Neuronal stem cell (in vitro differentiated cells): ENCODE measurements at regions not wholly inside any gene's neighbourhood (a gene's known extent, or its start where the extent isn't known, plus 50 kb on each side); places are given as distances from the start of the nearest gene placed in this dataset.

Experiments
- DNase-seq: peaks from one replicate; pipeline ENCODE4 v3.0.0-alpha.2; 2013; ENCODE audit warnings: low spot score
- H2AFZ ChIP-seq: one replicate; pipeline ENCODE4 v1.6.1; 2013; ENCODE audit warnings: mild to moderate bottlenecking, low read length, inconsistent platforms
- H2AK5ac ChIP-seq: 2 replicates; pipeline ENCODE4 v1.6.1; 2013; ENCODE audit warnings: low read depth, mild to moderate bottlenecking, inconsistent platforms, low read length, moderate library complexity, mixed read lengths
- H2BK120ac ChIP-seq: 2 replicates; pipeline ENCODE4 v1.6.1; 2013; ENCODE audit warnings: low read depth, mild to moderate bottlenecking, inconsistent platforms, low read length, moderate library complexity, mixed read lengths
- H2BK12ac ChIP-seq: one replicate; pipeline ENCODE4 v1.6.1; 2013; ENCODE audit warnings: low read length, inconsistent platforms
- H2BK15ac ChIP-seq: 2 replicates; pipeline ENCODE4 v1.6.1; 2013; ENCODE audit warnings: mild to moderate bottlenecking, low read length, inconsistent platforms, mixed read lengths
- H2BK5ac ChIP-seq: one replicate; pipeline ENCODE4 v1.6.1; 2013; ENCODE audit warnings: inconsistent platforms, mild to moderate bottlenecking, low read length, moderate library complexity
- H3K14ac ChIP-seq: one replicate; pipeline ENCODE4 v1.6.1; 2013; ENCODE audit warnings: low read length, inconsistent platforms
- H3K18ac ChIP-seq: 2 replicates; pipeline ENCODE4 v1.6.1; 2013; ENCODE audit warnings: low read length, inconsistent platforms
- H3K23ac ChIP-seq: 2 replicates; pipeline ENCODE4 v1.6.1; 2013; ENCODE audit warnings: low read depth, mild to moderate bottlenecking, mixed read lengths, low read length, inconsistent platforms; ENCODE audit not compliant: poor library complexity
- H3K27ac ChIP-seq: replicated peaks from 3 replicates; pipeline ENCODE4 v1.5.1; 2013; ENCODE audit warnings: low read length, inconsistent platforms
- H3K27me3 ChIP-seq, 3 experiments: 2 replicates each; pipeline ENCODE4 v1.6.1; 2013; ENCODE audit warnings: low read length in 3 of 3, mild to moderate bottlenecking in 2 of 3, inconsistent platforms in 1 of 3, low read depth in 1 of 3, mixed read lengths in 1 of 3, moderate library complexity in 1 of 3; ENCODE audit not compliant: control insufficient read depth in 3 of 3, insufficient read depth in 3 of 3
- H3K36me3 ChIP-seq, 2 donors: replicated peaks in 1 of 2; 2 replicates each; pipeline ENCODE4 v1.6.1; 2013; ENCODE audit warnings: low read length in 2 of 2; ENCODE audit not compliant: control insufficient read depth in 2 of 2, insufficient read depth in 2 of 2
- H3K4ac ChIP-seq: 2 replicates; pipeline ENCODE4 v1.6.1; 2013; ENCODE audit warnings: inconsistent platforms, mild to moderate bottlenecking, low read length, moderate library complexity
- H3K4me1 ChIP-seq, 2 donors: 1 replicate in 1 of 2; 2 replicates in 1 of 2; pipeline ENCODE4 v1.6.1; 2013; ENCODE audit warnings: low read length in 2 of 2, low read depth in 1 of 2; ENCODE audit not compliant: control insufficient read depth in 2 of 2, insufficient read depth in 1 of 2
- H3K4me2 ChIP-seq: one replicate; pipeline ENCODE4 v1.6.1; 2013; ENCODE audit warnings: mild to moderate bottlenecking, low read length, inconsistent platforms; ENCODE audit not compliant: insufficient read depth, poor library complexity, severe bottlenecking
- H3K4me3 ChIP-seq, 2 donors: 2 replicates each; pipeline ENCODE4 v1.5.1; 2013; ENCODE audit warnings: low read length in 2 of 2, mild to moderate bottlenecking in 2 of 2, inconsistent platforms in 1 of 2, moderate library complexity in 1 of 2
- H3K79me1 ChIP-seq: one replicate; pipeline ENCODE4 v1.6.1; 2013; ENCODE audit warnings: low read depth, mild to moderate bottlenecking, inconsistent platforms, low read length, moderate library complexity
- H3K9ac ChIP-seq: one replicate; pipeline ENCODE4 v1.6.1; 2013; ENCODE audit warnings: mild to moderate bottlenecking, low read depth, low read length, inconsistent platforms; ENCODE audit not compliant: poor library complexity
- H3K9me3 ChIP-seq, 2 donors: replicated peaks in 1 of 2; 2 replicates each; pipeline versions ENCODE3 to v1.6.1; 2013; ENCODE audit warnings: low read length in 2 of 2, mild to moderate bottlenecking in 2 of 2, inconsistent platforms in 1 of 2, low read depth in 1 of 2, mixed read lengths in 1 of 2, moderate library complexity in 1 of 2; ENCODE audit not compliant: control insufficient read depth in 2 of 2, insufficient read depth in 1 of 2
- H4K8ac ChIP-seq: one replicate; pipeline ENCODE4 v1.6.1; 2013; ENCODE audit warnings: low read depth, mild to moderate bottlenecking, inconsistent platforms, low read length, moderate library complexity
- H4K91ac ChIP-seq: one replicate; pipeline ENCODE4 v1.6.1; 2013; ENCODE audit warnings: low read length, low read depth, mild to moderate bottlenecking, inconsistent platforms; ENCODE audit not compliant: poor library complexity
- WGBS, 2 donors: extraction: QIAGEN DNeasy Blood & Tissue Kit; methylation state at CpG; one replicate each; pipeline ENCODE4 v1.1.7; 2013; ENCODE audit warnings: missing lambda C conversion rate in 2 of 2, mixed read lengths in 1 of 2; ENCODE audit not compliant: insufficient read length in 2 of 2, insufficient replicate concordance in 1 of 2; ENCODE audit errors: extremely low coverage in 2 of 2; 5-methylcytosine and 5-hydroxymethylcytosine counted together

DNA sequence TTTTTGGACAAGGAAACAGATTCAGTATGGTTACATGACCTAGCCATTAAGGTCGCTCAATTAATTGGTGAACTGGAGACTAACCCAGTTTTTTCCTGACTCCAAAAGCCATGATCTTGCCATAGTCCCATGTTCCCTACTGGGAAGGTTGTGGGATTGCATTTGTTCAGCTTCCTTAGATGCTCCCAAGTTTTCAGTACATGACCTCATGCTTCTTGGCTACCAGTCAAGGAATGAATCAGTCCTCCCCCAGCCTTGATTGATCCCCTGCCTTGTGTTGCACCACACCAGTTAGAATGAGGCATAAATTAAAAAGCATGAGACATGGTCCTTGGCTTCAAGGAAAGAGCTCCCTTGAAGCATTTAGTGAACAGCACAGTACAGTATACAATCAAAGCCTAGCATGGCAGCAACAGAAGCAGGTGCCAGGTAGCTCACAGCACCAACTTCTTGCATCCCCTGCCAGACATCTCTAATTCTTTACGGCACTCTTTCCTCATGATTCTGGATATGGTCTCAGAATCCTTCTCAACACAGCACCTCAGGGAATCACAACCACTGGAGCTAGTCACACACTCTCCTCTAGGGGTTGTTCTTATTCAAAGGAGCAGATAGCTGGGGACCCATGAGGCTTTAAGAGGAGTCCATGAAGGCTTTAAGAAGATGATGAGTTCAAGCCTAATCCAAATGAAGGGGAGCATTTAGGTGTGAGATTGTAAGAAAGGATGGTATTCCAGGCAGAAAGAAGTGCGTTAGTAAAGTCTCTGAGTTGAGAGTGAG is 295.5 kb upstream of the CLINT1 start:
- no peak overlapping the region for H4K91ac ChIP-seq
- H3K4me3 ChIP-seq = no peak overlapping the region
- WGBS, 2 donors = no CpG with 5 or more reads among the region's 3 CpGs

DNA sequence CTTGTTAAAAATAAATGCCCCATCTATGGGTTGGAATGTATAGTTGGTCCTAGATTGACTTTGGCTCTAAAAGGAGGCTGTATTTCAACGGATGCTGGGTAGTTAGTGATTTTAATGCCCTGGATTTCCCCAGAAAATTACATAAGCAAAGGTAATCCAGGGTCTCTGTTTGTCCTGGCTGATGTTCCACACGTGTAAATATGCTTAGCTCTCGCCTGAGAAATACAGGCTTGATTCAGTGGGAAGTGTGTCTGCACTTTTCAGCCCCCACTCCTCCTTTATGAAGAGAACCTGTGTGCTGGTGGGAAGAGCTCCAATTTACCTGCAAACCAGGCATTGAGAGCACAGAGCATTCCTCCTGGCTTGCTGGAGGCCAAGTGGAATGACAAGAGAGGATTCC is 294.6 kb upstream of the CLINT1 start:
- H2AK5ac ChIP-seq = no peak overlapping the region
- H3K4me2 ChIP-seq = no peak overlapping the region
- no peak overlapping the region for H2BK15ac ChIP-seq
- DNase-seq = no peak
- no peak overlapping the region for H4K91ac ChIP-seq
- H2BK5ac ChIP-seq = no peak overlapping the region
- no peak overlapping the region for H4K8ac ChIP-seq
- H3K79me1 ChIP-seq = no peaks in the 10 kb centered on the region
- no peak overlapping the region for H2AFZ ChIP-seq
- no peak overlapping the region for H3K23ac ChIP-seq
- no peak overlapping the region for H3K9ac ChIP-seq
- no peak overlapping the region for H2BK12ac ChIP-seq
- no peaks in the 10 kb centered on the region for H3K27me3 ChIP-seq
- H3K4me3 ChIP-seq = no peak overlapping the region
- H3K9me3 ChIP-seq = peaks cover 0 to 2% of the 10 kb centered on the region in 2 donors
- H3K27ac ChIP-seq = no peak overlapping the region
- H3K14ac ChIP-seq = no peak overlapping the region
- no peaks in the 10 kb centered on the region for H3K4me1 ChIP-seq
- H3K4ac ChIP-seq = no peak overlapping the region
- WGBS, 2 donors = no CpG with 5 or more reads among the region's 3 CpGs
- H3K36me3 ChIP-seq = no peaks in the 10 kb centered on the region
- H3K18ac ChIP-seq = no peak overlapping the region
- H2BK120ac ChIP-seq = no peak overlapping the region

More for the DNA sequence above, 295.5 kb upstream of the CLINT1 start:
- Histone ChIP-seq H3K9ac (no peak overlapping the region), H3K27ac (no peak overlapping the region), H2AK5ac (no peak overlapping the region), H3K14ac (no peak overlapping the region), H3K18ac (no peak overlapping the region), H3K23ac (no peak overlapping the region), H3K9me3 (peaks cover 0 to 2% of the 10 kb centered on the region in 2 donors), H3K4ac (no peak overlapping the region), H3K27me3 (no peaks in the 10 kb centered on the region), H2BK5ac (no peak overlapping the region), H3K36me3 (no peaks in the 10 kb centered on the region), H2BK120ac (no peak overlapping the region), H3K79me1 (no peaks in the 10 kb centered on the region), H2AFZ (no peak overlapping the region), H3K4me1 (no peaks in the 10 kb centered on the region), H2BK12ac (no peak overlapping the region), H3K4me2 (no peak overlapping the region), H2BK15ac (no peak overlapping the region), H4K8ac (no peak overlapping the region)
- DNase-seq = no peak

DNA sequence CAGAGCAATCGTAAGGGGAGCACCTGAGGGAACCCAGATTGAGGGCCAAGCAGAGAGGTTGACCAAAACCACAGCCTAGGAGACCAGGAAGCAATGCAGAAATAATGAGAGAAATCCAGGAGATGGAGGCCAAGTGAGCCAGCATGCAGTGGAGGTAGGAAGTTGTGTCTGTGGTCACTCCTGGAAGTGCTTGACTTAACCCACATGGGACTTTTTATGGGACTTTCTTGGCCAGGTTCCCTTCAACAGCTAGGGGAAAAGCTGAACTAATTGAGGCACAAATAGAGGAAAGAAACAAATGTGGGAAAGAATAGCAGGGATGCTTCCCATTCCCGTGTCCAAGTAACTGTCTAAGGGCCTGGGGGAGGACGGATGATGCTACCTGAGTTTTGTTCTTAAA is 293.2 kb upstream of the CLINT1 start:
- H3K36me3 ChIP-seq = no peaks in the 10 kb centered on the region
- no CpG with 5 or more reads among the region's 3 CpGs for WGBS, 2 donors

DNA sequence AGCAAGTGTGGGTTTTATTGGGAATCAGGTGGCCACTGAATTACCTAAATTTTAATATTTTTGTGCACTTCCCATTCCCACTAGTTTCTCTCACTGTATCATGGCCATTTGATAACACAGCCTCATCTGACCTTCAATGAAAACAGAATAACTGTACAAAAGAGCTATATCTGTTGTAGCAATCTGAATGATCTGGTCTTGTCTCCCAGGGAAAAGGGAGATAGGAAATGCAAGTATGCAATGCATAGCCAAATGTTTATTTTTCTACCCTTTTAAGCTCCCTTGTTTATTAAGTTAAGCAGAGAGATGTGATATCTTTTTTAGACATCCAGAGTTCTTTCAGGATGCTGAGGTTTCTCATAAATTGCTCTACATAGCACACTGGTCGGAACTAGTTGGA is 288.3 kb upstream of the CLINT1 start:
- Histone ChIP-seq H2BK12ac (no peak overlapping the region), H2BK5ac (no peak overlapping the region), H4K8ac (no peak overlapping the region), H3K4me2 (no peak overlapping the region), H3K4me1 (peaks cover 0 to 6% of the 10 kb centered on the region in 2 donors), H2BK15ac (no peak overlapping the region), H3K79me1 (no peaks in the 10 kb centered on the region), H3K9me3 (no peaks in the 10 kb centered on the region), H4K91ac (no peak overlapping the region), H2AK5ac (no peak overlapping the region), H2AFZ (no peak overlapping the region), H3K18ac (no peak overlapping the region), H3K23ac (no peak overlapping the region), H3K36me3 (no peaks in the 10 kb centered on the region), H3K4ac (no peak overlapping the region), H3K9ac (no peak overlapping the region), H2BK120ac (no peak overlapping the region), H3K14ac (no peak overlapping the region), H3K27me3 (no peaks in the 10 kb centered on the region), H3K27ac (no peak overlapping the region), H3K4me3 (no peak overlapping the region)
- no CpG with 5 or more reads among the region's 1 CpG for WGBS, 2 donors
- no peak for DNase-seq

More for the DNA sequence above, 293.2 kb upstream of the CLINT1 start:
- Histone ChIP-seq H3K27ac (no peak overlapping the region), H4K91ac (no peak overlapping the region), H2AFZ (no peak overlapping the region), H2BK12ac (no peak overlapping the region), H3K4ac (no peak overlapping the region), H2BK5ac (no peak overlapping the region), H4K8ac (no peak overlapping the region), H3K4me3 (peak overlapping the region in 1 of 2 donors; percentile 12), H3K9me3 (peaks cover 0 to 2% of the 10 kb centered on the region in 2 donors), H3K27me3 (no peaks in the 10 kb centered on the region), H2AK5ac (no peak overlapping the region), H3K9ac (no peak overlapping the region), H3K23ac (no peak overlapping the region), H3K4me2 (no peak overlapping the region), H3K4me1 (no peaks in the 10 kb centered on the region), H3K18ac (no peak overlapping the region), H2BK15ac (no peak overlapping the region), H3K79me1 (no peaks in the 10 kb centered on the region), H2BK120ac (no peak overlapping the region), H3K14ac (no peak overlapping the region)
- DNase-seq = no peak
